NCI-H2227 (cell line): ENCODE measurements at regions not wholly inside any gene's neighbourhood (a gene's known extent, or its start where the extent isn't known, plus 50 kb on each side); places are given as distances from the start of the nearest gene placed in this dataset.

ENCODE experiments used
- DNase-seq: peaks from one replicate; lab custom pipeline; 2025; ENCODE audit not compliant: unreplicated experiment; lab: John Stamatoyannopoulos, UW

GRCh38 chr17:73802871-73803270 is 158.6 kb upstream of the SDK2 start:
- no peak for DNase-seq

- peak; percentile 87 for DNase-seq
Measured at GRCh38 chr17:73803964-73804435, 159.8 kb upstream of the SDK2 start.

- no peak for DNase-seq
Measured at GRCh38 chr17:73806768-73807167, 162.5 kb upstream of the SDK2 start.

GRCh38 chr17:73813201-73813600 is 169.0 kb upstream of the SDK2 start:
- no peak for DNase-seq

GRCh38 chr17:73814075-73814474 is 169.8 kb upstream of the SDK2 start:
- DNase-seq, result no peak

GRCh38 chr17:73815474-73815873 is 171.2 kb upstream of the SDK2 start:
- DNase-seq, result no peak

GRCh38 chr17:73819440-73820395 is 175.5 kb upstream of the SDK2 start:
- no peak for DNase-seq

GRCh38 chr17:73820686-73821448 is 176.6 kb upstream of the SDK2 start:
- DNase-seq, result peak; percentile 75

- DNase-seq, result no peak
Measured at GRCh38 chr17:73821665-73822064, 177.4 kb upstream of the SDK2 start.

- no peak for DNase-seq
Measured at GRCh38 chr17:73822371-73822770, 178.1 kb upstream of the SDK2 start.

GRCh38 chr17:73823684-73824083 is 179.4 kb upstream of the SDK2 start:
- no peak for DNase-seq

- no peak for DNase-seq
Measured at GRCh38 chr17:73824321-73824720, 180.1 kb upstream of the SDK2 start.

GRCh38 chr17:73826181-73826871 is 182.1 kb upstream of the SDK2 start:
- DNase-seq, result no peak

GRCh38 chr17:73826872-73827228 is 182.6 kb upstream of the SDK2 start:
- DNase-seq, result no peak

GRCh38 chr17:73827627-73828291 is 183.5 kb upstream of the SDK2 start:
- peak; percentile 16 for DNase-seq

- no peak for DNase-seq
Measured at GRCh38 chr17:73829676-73830280, 185.5 kb upstream of the SDK2 start.

- DNase-seq, result no peak
Measured at GRCh38 chr17:73831699-73832098, 187.5 kb upstream of the SDK2 start.

GRCh38 chr17:73833775-73834488 is 189.7 kb upstream of the SDK2 start:
- DNase-seq, result peak; percentile 95

- no peak for DNase-seq
Measured at GRCh38 chr17:73834684-73835343, 190.6 kb upstream of the SDK2 start.
